Activated T-helper 17 cell treated with anti-CD3 and anti-CD28 coated beads, Interleukin-2, amount 50 U/mL, for 72 hours (primary cell): ENCODE measurements at regions not wholly inside any gene's neighbourhood (a gene's known extent, or its start where the extent isn't known, plus 50 kb on each side); places are given as distances from the start of the nearest gene placed in this dataset.
"Not testable (repeated sequence)": the region's sequence is repeated elsewhere in the genome, so short reads cannot be mapped to it uniquely, and the experiment has no call there.

Experiments
- ATAC-seq: fragments of 150-1000 bp; cut with Tn5 transposase; replicated peaks from 2 replicates; pipeline ENCODE4 v1.10.0; 2021; ENCODE audit warnings: mild to moderate bottlenecking, moderate library complexity
- H3K27ac Mint-ChIP-seq: one replicate; pipeline ENCODE4 v1.8.0; 2022; ENCODE audit warnings: mixed read lengths
- H3K27me3 Mint-ChIP-seq: one replicate; pipeline ENCODE4 v1.8.0; 2022; ENCODE audit warnings: mixed read lengths
- H3K36me3 Mint-ChIP-seq: one replicate; pipeline ENCODE4 v1.8.0; 2022; ENCODE audit warnings: low read depth, mild to moderate bottlenecking, mixed read lengths
- H3K4me1 Mint-ChIP-seq: one replicate; pipeline ENCODE4 v1.8.0; 2022; ENCODE audit warnings: mixed read lengths
- H3K4me3 Mint-ChIP-seq: one replicate; pipeline ENCODE4 v1.8.0; 2022; ENCODE audit warnings: mild to moderate bottlenecking, mixed read lengths
- H3K9me3 Mint-ChIP-seq: one replicate; pipeline ENCODE4 v1.8.0; 2022; ENCODE audit warnings: mixed read lengths

GRCh38 chrX:124426288-124427169, 80.2 kb downstream of the SH2D1A start:
- H3K9me3 Mint-ChIP-seq: peaks cover 4% of the 10 kb centered on the region
- no peak for ATAC-seq
- H3K27me3 Mint-ChIP-seq: no peaks in the 10 kb centered on the region
- H3K4me3 Mint-ChIP-seq: no peak overlapping the region
- no peak overlapping the region for H3K27ac Mint-ChIP-seq
- H3K4me1 Mint-ChIP-seq: no peaks in the 10 kb centered on the region
- H3K36me3 Mint-ChIP-seq: no peaks in the 10 kb centered on the region

DNA sequence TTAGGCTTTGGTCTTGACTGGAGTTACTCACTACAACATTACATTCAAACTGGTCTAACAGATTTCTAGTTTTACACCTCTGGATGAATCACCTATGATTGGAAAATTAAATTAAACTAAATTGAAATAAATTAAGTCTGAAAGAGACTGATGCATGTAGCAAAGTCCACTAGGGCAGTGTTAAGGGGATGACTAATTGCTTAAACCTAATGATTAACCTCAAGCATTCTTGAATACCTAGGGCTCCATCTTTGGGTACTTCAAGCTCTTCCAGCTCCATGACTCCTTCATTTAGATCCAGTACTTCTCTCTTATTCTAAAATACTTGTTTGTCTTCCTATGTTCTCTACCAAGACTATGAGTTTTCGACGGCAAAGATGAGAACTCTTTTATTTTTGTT, 86.8 kb downstream of the SH2D1A start:
- Mint-ChIP-seq H3K4me1 (no peaks in the 10 kb centered on the region), H3K36me3 (no peaks in the 10 kb centered on the region), H3K27me3 (no peaks in the 10 kb centered on the region), H3K27ac (no peak overlapping the region), H3K9me3 (no peaks in the 10 kb centered on the region), H3K4me3 (no peak overlapping the region)
- no peak for ATAC-seq

- no peak overlapping the region for H3K27ac Mint-ChIP-seq
These were observed 89.3 kb downstream of the SH2D1A start for GRCh38 chrX:124435616-124436015.

DNA sequence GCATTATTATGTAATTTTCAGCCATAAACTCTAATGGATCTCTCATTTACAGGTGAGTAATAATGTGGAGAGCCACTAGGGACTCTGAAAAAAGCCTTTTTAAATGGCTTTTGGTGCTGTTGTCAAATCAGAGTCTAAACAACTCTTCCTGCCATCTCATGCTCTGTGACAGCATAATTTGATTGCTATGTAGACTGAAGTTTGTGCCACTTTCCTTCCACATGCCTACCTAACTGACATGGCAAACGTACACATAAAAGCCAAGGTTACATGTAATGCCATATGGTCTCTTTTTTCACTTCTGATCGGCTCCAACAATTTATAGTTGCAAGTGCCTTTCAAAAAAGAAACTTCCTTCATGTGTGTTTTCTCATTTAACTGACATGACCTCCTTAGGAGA, 94.3 kb downstream of the SH2D1A start:
- Mint-ChIP-seq H3K4me3 (no peak overlapping the region), H3K4me1 (no peaks in the 10 kb centered on the region), H3K27me3 (no peaks in the 10 kb centered on the region), H3K9me3 (no peaks in the 10 kb centered on the region), H3K36me3 (no peaks in the 10 kb centered on the region), H3K27ac (no peak overlapping the region)
- ATAC-seq: no peak

More at GRCh38 chrX:124435616-124436015, 89.3 kb downstream of the SH2D1A start:
- no peaks in the 10 kb centered on the region for H3K4me1 Mint-ChIP-seq
- H3K9me3 Mint-ChIP-seq: no peaks in the 10 kb centered on the region
- H3K27me3 Mint-ChIP-seq: no peaks in the 10 kb centered on the region
- H3K36me3 Mint-ChIP-seq: no peaks in the 10 kb centered on the region
- no peak overlapping the region for H3K4me3 Mint-ChIP-seq
- no peak for ATAC-seq

GRCh38 chrX:124441971-124442590, 95.7 kb downstream of the SH2D1A start:
- Mint-ChIP-seq H3K4me3 (no peak overlapping the region), H3K36me3 (no peaks in the 10 kb centered on the region), H3K27ac (no peak overlapping the region), H3K4me1 (no peaks in the 10 kb centered on the region), H3K27me3 (no peaks in the 10 kb centered on the region), H3K9me3 (no peaks in the 10 kb centered on the region)
- ATAC-seq: no peak

DNA sequence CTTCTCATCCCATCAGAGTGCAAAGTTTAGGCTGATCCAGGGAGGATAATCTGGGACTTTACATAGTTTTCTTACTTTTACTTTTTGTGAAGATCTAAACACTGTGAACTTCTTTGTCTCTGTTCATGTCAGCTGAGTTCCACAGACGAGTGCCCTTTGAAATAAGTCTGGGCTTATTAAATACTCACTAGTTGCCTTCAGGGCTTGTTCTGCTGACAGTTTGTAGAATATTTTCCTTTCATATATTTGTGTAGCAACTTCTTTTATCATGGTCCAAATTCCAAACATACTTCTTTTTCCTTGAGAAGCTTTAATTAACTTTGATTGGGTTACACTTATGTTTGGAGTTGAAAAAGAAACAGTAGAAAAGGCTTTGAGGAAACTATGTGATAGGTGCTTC, 109.6 kb downstream of the SH2D1A start:
- Mint-ChIP-seq H3K27me3 (no peaks in the 10 kb centered on the region), H3K4me1 (no peaks in the 10 kb centered on the region), H3K27ac (no peak overlapping the region), H3K36me3 (no peaks in the 10 kb centered on the region), H3K9me3 (no peaks in the 10 kb centered on the region), H3K4me3 (no peak overlapping the region)
- no peak for ATAC-seq

DNA sequence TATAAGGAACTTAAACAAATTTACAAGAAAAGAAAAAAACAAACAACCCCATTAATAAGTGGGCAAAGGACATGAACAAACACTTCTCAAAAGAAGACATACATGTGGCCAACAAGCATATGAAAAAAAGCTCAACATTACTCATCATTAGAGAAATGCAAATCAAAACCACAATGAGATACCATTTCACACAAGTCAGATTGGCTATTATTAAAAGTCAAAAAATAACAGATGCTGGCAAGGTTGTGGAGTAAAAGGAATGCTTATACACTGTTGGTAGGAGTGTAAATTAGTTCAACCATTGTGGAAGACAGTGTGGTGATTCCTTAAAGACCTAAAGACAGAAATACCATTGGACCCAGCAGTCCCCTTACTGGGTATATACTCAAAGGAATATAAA, 113.5 kb downstream of the SH2D1A start:
- H3K4me3 Mint-ChIP-seq, H3K9me3 Mint-ChIP-seq, H3K4me1 Mint-ChIP-seq, H3K27ac Mint-ChIP-seq, H3K36me3 Mint-ChIP-seq, ATAC-seq, H3K27me3 Mint-ChIP-seq: not testable (repeated sequence)

DNA sequence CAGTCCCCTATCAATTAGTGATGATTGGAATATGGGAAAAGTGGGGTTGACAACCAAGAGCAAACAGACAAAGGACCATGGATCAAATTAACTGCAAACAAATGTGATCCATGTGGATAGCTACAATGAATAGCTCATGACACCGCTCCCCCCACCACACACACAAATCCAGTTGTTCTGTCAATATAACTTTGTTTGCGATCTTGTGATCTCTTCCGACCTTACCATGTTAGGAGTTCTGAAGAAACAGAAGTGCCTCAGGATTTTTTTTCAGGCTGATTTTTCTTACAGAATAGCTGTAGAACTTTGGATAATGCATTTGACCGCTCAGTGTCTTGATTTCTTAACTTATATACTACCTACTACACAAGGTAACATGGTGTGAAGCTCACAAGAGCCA, 116.6 kb downstream of the SH2D1A start:
- no peak for ATAC-seq
- no peak overlapping the region for H3K4me3 Mint-ChIP-seq
- H3K27ac Mint-ChIP-seq: no peak overlapping the region
- no peaks in the 10 kb centered on the region for H3K4me1 Mint-ChIP-seq
- no peaks in the 10 kb centered on the region for H3K27me3 Mint-ChIP-seq
- H3K9me3 Mint-ChIP-seq: no peaks in the 10 kb centered on the region
- no peaks in the 10 kb centered on the region for H3K36me3 Mint-ChIP-seq

- Mint-ChIP-seq H3K9me3 (no peaks in the 10 kb centered on the region), H3K4me1 (no peaks in the 10 kb centered on the region), H3K27ac (no peak overlapping the region), H3K36me3 (no peaks in the 10 kb centered on the region), H3K27me3 (no peaks in the 10 kb centered on the region), H3K4me3 (no peak overlapping the region)
- ATAC-seq: no peak
These were observed 120.8 kb downstream of the SH2D1A start for GRCh38 chrX:124467202-124467601.

DNA sequence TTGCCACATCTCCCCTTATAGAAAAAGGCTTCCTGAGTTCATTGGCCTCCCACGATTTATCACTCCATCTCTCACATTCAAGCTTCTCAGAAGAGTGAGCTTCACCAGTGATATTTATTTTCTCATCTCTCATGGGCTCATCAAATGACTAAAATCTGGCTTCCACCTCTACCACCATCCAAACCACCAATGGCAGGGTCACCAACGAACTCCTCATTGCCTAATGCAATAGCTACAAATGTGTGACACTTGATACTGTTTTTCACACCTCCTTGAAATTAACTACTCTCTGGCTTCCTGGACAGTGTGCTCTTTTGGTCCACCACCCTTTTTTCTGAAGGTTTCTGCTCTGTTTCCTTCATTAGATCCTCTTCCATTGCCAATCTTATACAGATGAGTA, 129.0 kb downstream of the SH2D1A start:
- no peak for ATAC-seq
- no peak overlapping the region for H3K27ac Mint-ChIP-seq
- no peaks in the 10 kb centered on the region for H3K36me3 Mint-ChIP-seq

DNA sequence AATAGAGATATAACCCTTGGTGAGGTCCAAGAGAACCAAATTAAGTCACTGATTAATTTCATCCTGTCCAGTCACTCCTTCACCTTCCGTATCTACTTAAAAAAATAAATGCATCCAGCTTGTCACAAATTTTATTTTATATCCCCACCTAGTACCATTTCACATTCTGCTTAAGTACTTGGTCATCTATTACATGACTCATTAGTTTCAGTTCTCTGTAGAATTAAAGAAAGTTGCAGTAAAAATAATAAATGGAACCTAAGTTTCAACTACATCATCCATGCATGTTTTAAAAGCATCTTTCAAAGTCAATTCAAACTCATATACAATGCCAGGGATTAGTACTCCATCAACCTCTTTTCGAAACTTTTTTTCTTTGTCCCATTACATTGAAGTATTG, 130.2 kb downstream of the SH2D1A start:
- no peaks in the 10 kb centered on the region for H3K4me1 Mint-ChIP-seq
- H3K36me3 Mint-ChIP-seq: no peaks in the 10 kb centered on the region
- H3K4me3 Mint-ChIP-seq: no peak overlapping the region
- H3K9me3 Mint-ChIP-seq: no peaks in the 10 kb centered on the region
- H3K27me3 Mint-ChIP-seq: peaks cover 4% of the 10 kb centered on the region
- no peak for ATAC-seq
- no peak overlapping the region for H3K27ac Mint-ChIP-seq

More for the DNA sequence above, 129.0 kb downstream of the SH2D1A start:
- H3K9me3 Mint-ChIP-seq: no peaks in the 10 kb centered on the region
- no peak overlapping the region for H3K4me3 Mint-ChIP-seq
- no peaks in the 10 kb centered on the region for H3K4me1 Mint-ChIP-seq
- H3K27me3 Mint-ChIP-seq: peaks cover 4% of the 10 kb centered on the region

DNA sequence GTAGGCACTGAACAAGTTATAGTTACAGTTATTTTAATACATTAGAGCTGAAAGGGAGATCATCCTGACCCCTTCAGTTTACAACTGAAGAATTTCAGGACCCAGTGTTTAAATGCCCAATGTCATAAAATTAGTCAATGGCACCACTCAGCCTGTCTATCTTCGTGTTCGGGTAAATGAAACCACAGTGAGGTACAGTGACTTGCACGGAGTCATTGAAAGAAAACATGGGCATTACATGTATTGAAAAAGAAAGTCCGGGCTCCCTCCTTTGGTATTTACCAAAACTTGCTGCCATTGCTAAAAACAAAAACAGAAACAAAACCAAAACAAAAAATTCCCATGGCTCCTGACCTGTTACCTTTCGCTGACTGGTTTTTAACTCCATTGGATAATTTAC, 131.7 kb downstream of the SH2D1A start:
- Mint-ChIP-seq H3K27ac (no peak overlapping the region), H3K9me3 (no peaks in the 10 kb centered on the region), H3K27me3 (peaks cover 4% of the 10 kb centered on the region), H3K4me1 (no peaks in the 10 kb centered on the region), H3K36me3 (no peaks in the 10 kb centered on the region), H3K4me3 (no peak overlapping the region)
- no peak for ATAC-seq

DNA sequence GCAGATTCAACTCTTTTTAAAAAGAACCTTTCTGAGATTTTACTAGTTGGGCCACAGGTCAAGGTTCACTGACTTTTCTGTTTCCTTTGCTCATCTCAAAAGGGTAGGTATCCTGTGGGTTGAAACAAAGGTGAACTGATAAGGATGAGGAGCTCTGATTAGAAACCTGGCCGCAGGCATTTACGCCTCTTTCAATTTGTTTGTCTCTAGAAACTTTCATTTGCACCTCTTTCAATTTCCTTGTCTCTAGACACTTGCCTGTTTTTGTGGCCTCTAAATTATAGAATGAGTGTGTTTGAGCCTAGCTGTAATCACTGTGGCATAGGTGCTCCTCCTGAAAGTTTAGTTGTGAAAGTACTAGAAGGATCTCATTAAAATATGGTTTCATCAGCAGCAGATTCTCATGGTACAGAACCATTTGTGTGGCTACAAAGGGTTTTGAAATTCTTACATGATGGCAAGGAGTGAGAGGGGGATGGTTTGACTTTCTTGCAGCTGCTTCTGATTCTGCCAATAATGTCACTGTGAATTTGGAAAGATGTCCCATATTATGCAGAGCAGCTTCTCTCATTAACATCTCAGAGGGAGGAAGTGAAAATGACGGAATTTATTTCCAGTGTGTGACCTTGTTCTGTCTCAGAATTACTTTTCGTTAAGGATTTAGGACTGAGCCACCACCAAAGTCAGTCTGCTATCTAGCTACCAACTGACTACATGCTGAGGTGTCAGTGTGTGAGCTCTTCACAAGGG, 142.2 kb downstream of the SH2D1A start:
- H3K27ac Mint-ChIP-seq: no peak overlapping the region
- H3K36me3 Mint-ChIP-seq: no peaks in the 10 kb centered on the region
- H3K4me1 Mint-ChIP-seq: no peaks in the 10 kb centered on the region
- H3K27me3 Mint-ChIP-seq: no peaks in the 10 kb centered on the region
- no peak for ATAC-seq
- H3K9me3 Mint-ChIP-seq: no peaks in the 10 kb centered on the region
- H3K4me3 Mint-ChIP-seq: no peak overlapping the region

GRCh38 chrX:124493984-124494383, 147.6 kb downstream of the SH2D1A start:
- no peaks in the 10 kb centered on the region for H3K9me3 Mint-ChIP-seq
- no peak overlapping the region for H3K27ac Mint-ChIP-seq
- H3K36me3 Mint-ChIP-seq: no peaks in the 10 kb centered on the region
- no peaks in the 10 kb centered on the region for H3K27me3 Mint-ChIP-seq
- no peaks in the 10 kb centered on the region for H3K4me1 Mint-ChIP-seq
- no peak overlapping the region for H3K4me3 Mint-ChIP-seq
- ATAC-seq: no peak

GRCh38 chrX:124497386-124497785, 151.0 kb downstream of the SH2D1A start:
- Mint-ChIP-seq H3K27me3 (no peaks in the 10 kb centered on the region), H3K9me3 (no peaks in the 10 kb centered on the region), H3K4me3 (no peak overlapping the region), H3K4me1 (no peaks in the 10 kb centered on the region), H3K36me3 (no peaks in the 10 kb centered on the region), H3K27ac (no peak overlapping the region)
- peak; percentile 88 for ATAC-seq
